Mucosa of gallbladder (tissue), 1 donor: ENCODE measurements at regions not wholly inside any gene's neighbourhood (a gene's known extent, or its start where the extent isn't known, plus 50 kb on each side); places are given as distances from the start of the nearest gene placed in this dataset.

ENCODE experiments used
- DNase-seq: peaks from one replicate; pipeline ENCODE4 v3.0.0-alpha.2; 2020; ENCODE audit warnings: low spot score
- donor health status: DM: no; HTN: no; CAD: no.

- DNase-seq, result no peak
These were observed 84.4 kb upstream of the NEBL start for GRCh38 chr10:20981419-20981953.

- DNase-seq, result no peak
These were observed 81.5 kb upstream of the NEBL start for GRCh38 chr10:20978617-20979016.

GRCh38 chr10:20977300-20977699, 80.2 kb upstream of the NEBL start:
- no peak for DNase-seq

- DNase-seq, result no peak
These were observed 79.8 kb upstream of the NEBL start for GRCh38 chr10:20976891-20977290.

- no peak for DNase-seq
These were observed 79.3 kb upstream of the NEBL start for GRCh38 chr10:20976390-20976789.

- no peak for DNase-seq
These were observed 78.1 kb upstream of the NEBL start for GRCh38 chr10:20975236-20975635.

GRCh38 chr10:20972925-20973324, 75.8 kb upstream of the NEBL start:
- no peak for DNase-seq

- DNase-seq, result no peak
These were observed 74.8 kb upstream of the NEBL start for GRCh38 chr10:20971901-20972300.

GRCh38 chr10:20970708-20971107, 73.6 kb upstream of the NEBL start:
- DNase-seq, result no peak

- DNase-seq, result no peak
These were observed 72.9 kb upstream of the NEBL start for GRCh38 chr10:20970044-20970443.

- no peak for DNase-seq
These were observed 69.3 kb upstream of the NEBL start for GRCh38 chr10:20966426-20966825.

- DNase-seq, result no peak
These were observed 66.8 kb upstream of the NEBL start for GRCh38 chr10:20963721-20964595.

GRCh38 chr10:20963056-20963455, 65.9 kb upstream of the NEBL start:
- no peak for DNase-seq

- no peak for DNase-seq
These were observed 65.1 kb upstream of the NEBL start for GRCh38 chr10:20962165-20962564.

GRCh38 chr10:20959242-20959641, 62.1 kb upstream of the NEBL start:
- no peak for DNase-seq

- DNase-seq, result no peak
These were observed 61.7 kb upstream of the NEBL start for GRCh38 chr10:20958764-20959163.

GRCh38 chr10:20958225-20958624, 61.1 kb upstream of the NEBL start:
- no peak for DNase-seq

GRCh38 chr10:20957744-20958143, 60.6 kb upstream of the NEBL start:
- no peak for DNase-seq

- no peak for DNase-seq
These were observed 59.7 kb upstream of the NEBL start for GRCh38 chr10:20956843-20957242.

- no peak for DNase-seq
These were observed 58.3 kb upstream of the NEBL start for GRCh38 chr10:20955355-20955893.

- DNase-seq, result no peak
These were observed 57.4 kb upstream of the NEBL start for GRCh38 chr10:20954519-20954918.

- DNase-seq, result no peak
These were observed 56.0 kb upstream of the NEBL start for GRCh38 chr10:20953120-20953519.

GRCh38 chr10:20949967-20950366, 52.9 kb upstream of the NEBL start:
- no peak for DNase-seq
